PC-9 (cell line): ENCODE measurements at regions not wholly inside any gene's neighbourhood (a gene's known extent, or its start where the extent isn't known, plus 50 kb on each side); places are given as distances from the start of the nearest gene placed in this dataset.

Experiments
- CTCF ChIP-seq: fragments of 200-600 bp; sonication (generic); conservative IDR thresholded peaks from 2 replicates; pipeline ENCODE4 v1.6.1; 2017; ENCODE audit warnings: mixed run types, antibody characterized with exemption, mild to moderate bottlenecking, moderate library complexity
- EZH2 ChIP-seq: fragments of 200-600 bp; sonication (generic); IDR thresholded peaks from 2 replicates; pipeline ENCODE4 v1.8.0; 2017; ENCODE audit warnings: antibody characterized with exemption, low read depth

DNA sequence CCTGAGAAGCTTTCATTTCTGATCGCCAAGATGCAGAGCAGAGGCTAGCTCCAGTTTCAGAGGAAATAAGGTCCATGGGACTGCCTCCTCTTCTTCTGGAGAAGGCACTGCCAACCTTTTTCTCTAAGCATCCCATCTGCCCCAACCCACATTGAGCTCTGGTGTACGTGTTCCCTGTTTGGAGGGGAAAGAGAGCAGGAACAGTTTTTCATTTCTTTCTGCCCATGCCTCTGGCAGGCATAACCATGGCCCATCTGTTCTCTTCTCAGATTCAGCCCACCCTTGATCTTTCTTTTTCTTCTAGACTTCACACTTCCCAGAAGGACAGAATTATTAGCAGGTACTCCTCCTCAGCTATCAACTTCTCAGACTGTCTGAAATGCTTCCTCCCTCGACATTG lies 1110.3 kb upstream of the KLHL29 start:
- TF ChIP-seq CTCF, result no peak
- no peak for TF ChIP-seq EZH2
